HG02588 (cell line): ENCODE measurements at regions not wholly inside any gene's neighbourhood (a gene's known extent, or its start where the extent isn't known, plus 50 kb on each side); places are given as distances from the start of the nearest gene placed in this dataset.
"Not testable (repeated sequence)": the region's sequence is repeated elsewhere in the genome, so short reads cannot be mapped to it uniquely, and the experiment has no call there.

ENCODE experiments used
- ATAC-seq: cut with Tn5 transposase; IDR thresholded peaks from one replicate; pipeline ENCODE4 v1.9.1; 2021; ENCODE audit warnings: mild to moderate bottlenecking, moderate library complexity; ENCODE audit not compliant: unreplicated experiment

DNA sequence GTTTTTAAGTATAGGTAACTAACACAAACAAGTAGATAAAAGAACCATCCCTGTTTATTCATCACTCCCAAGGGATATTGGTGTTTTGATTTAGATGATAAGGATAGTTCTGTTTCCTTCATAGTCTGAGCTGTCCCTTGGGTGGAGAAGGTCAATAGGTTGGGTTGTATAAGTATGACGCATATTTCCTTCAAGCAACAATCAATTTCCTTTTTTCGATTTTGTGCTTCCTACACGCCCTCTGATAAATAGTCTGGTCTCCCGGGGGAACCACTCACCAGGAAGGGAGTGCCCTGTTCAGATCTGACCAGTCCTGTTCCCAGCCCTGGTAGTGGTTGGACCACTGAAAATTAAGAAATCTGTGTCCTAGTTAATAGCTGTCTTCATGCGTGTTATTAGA, 378.8 kb upstream of the FAR2 start:
- ATAC-seq: no peak

DNA sequence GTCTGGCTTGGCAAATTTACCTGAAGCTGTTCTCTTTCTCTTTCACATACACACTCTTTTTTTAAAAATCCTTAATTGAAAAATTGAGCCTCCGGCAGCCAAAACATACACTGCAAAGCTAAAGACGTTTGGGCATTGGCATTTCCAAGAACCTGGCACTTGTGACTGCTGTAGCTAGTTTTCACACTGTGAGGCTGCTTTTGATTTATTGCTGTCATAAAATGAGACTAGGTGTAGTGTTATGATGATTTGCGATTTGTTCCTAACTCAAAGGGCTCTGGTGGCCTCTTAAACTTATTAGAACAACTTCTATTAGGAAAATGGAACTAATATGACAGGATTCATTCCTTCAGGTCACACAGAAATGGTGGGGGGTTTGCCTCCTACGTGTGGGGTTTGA, 377.1 kb upstream of the FAR2 start:
- ATAC-seq: no peak

DNA sequence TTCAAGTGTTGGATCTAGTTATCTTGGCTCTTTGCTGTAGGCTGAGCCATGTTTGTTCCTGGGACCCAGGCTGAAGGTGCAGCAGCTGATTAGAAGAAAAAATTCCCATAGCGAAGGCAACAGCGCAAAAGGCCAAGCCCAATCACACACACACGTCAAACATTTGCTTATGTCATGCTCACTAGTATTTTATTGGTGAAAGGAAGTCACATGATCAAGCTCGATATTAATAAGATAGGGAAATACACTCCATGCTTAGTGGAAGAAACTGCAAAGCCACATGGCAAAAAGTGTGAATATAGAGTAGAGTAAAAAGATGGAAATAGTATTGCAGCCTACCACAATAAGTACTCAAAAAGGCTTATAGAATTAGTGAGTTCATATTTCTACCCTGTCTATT, 373.5 kb upstream of the FAR2 start:
- ATAC-seq: no peak

DNA sequence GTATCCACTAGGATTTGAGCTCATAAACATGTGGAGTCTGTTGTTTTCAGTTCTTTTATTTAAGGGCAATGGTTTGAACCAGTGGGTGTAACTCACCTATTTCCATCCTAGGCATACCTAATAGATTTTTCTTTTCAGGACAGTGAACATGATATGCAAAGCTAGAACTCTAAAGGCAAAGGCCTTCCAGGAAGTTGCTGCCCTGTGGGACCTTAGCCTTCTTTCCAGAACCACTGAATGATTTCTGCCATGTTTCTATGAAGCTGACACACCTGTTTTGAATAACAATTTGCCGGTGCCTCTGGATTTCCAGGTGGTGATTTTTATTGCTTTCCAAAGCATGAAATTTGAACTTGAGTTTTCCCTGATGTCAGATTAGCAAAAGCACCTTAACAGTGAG, 372.9 kb upstream of the FAR2 start:
- ATAC-seq: no peak

DNA sequence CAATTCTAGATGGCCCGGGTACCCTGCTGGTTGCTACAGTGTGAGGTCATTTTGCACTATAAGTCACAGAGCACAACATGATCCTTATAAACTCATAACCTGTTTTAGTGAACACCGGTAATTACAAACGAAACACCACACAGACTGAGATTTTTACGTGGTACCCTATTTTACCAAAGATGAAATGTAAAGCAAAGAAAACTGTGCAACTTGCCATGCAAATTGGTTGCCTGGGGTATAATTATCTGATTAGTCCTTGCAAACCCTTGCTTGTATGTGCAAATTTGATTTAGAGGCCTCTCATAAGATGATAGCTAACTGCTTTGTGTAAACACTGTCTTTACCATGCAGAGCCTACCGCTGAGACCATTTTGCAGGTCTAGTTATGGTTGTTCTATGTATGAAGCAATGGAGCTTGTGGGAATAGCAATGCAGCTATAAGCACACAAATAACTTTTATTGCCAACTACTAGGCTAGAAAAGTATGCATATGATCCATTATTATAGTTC, 372.1 kb upstream of the FAR2 start:
- no peak for ATAC-seq

DNA sequence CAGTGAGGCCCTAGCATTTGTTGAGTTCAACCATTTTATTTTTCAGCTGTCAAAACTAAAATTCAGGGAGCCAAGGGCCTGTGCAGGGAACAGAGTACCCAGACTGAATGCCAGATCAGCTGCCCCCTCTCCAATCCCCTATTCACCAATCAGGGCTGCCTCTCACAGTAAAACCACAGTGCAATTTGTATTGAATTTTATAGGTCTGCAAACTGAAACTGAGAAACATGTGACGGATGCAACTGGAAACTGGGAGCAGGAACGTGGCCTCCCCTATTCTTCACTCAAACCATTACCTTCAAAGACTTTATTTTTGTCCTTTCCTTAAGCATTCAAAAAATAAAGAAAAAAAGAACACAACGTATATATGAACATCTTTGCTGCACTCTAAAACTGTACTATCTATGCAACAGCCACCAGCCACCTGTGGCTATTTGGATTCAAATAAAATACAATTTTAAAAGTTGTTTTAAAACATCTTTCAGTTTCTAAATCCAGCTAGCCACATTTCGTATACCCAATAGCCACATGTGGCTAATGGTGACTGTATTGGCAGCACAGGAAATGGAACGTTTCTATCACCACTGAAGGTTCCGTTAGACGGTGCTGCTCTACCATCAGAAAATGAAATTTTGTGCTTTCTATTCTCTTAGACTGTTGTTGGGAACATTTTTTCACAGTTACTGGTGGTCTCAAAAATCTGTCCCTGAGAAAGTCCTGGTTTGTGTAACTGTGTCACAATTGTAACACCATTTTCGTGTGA, 371.3 kb upstream of the FAR2 start:
- no peak for ATAC-seq

DNA sequence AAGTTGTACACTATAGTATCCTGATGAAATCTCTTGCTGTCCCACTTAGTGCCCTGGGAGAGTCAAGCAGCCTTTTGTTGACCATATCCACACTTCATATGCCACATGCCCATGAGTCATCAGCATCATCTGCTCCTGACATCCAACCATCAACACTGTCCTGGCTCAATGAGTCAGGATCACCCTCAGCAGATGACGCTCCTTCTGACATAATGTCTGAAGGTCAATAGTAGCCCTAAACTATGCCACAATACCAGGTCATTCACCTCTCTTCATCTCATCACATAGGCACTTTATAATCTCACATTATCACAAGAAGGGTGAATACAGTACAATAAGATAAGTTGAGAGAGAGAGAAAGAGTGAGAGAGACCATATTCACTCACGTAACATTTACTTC, 369.0 kb upstream of the FAR2 start:
- no peak for ATAC-seq

DNA sequence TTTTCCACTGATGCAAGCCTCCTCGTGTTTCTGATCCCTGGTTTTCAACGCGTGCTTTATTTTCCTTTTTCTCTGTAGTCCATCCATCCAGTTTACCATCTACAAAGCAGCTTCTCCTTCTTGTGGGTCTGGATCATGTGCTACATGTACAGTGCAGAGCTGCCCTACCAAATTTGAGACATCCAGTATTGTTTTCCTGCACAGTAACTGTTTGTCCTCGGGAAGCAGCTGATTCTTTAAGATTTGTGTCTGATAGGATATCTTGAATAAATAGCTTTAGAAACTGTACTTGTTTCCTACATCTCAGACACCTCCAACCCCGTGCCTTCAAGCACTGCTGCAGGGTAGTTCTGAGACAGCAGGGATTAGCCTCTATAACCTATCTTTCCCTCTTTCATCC, 368.1 kb upstream of the FAR2 start:
- no peak for ATAC-seq

DNA sequence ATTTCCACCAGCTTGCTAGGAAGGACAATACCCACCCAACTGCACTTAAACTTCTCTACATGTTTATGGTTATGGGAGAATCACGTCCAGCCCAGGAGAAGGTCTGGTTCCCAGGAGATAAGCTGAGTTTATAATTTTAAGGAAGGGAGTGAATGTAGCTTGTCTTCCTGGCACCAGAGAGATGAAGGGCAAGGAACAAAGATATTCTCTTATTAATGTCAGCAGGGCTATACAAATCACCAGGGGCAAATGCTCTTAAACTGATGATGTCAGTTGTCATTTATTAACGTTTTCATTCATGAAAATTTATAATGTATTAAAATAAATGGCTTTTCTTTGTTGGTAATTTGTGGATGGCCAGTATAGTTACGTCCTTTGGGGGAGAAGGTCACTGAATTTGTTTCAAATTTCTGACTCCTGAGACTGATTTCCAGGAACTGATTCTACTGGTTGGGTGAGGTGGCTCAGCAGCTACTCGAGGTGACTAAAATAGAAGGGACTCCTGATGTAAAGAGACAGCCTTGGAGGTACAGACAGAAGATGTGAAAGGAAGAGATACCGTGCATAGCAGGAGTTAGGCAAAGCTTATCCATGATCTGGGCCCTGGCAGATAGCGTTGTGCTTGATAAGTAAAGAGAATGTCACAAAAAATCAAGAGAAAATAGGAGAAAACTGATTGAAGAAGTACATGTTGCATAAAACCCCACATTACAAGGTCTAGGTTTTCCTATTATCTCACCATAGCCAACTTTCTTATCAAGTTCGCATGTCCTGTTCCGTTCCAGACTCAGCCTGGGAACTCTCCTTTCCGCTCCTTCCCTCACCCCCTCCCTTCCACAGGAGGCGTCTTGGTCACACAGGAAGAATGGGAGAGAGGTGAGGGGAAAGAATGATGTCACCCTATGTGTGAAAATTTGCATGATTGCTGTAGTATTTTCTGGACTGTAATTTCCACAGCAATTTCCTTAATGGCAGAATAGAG, 367.1 kb upstream of the FAR2 start:
- ATAC-seq: no peak

DNA sequence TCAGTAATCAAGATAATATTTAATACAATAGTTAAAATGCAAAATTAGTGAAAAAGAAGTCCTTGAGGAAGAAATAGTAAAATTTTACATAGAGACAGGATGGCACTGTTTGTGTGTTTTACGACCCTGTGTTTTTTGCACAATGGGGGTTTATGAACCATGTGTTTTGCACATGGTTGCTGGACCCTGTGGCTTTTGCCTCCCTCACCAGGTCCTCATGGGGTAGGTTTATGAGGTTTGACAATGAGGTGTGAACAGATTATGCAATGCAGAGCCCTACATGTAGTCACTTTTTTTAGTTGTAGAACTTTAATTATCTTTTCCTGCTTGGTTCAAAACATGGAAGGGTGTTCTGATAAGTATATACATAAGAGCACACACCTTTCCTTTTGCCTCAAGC, 366.3 kb upstream of the FAR2 start:
- no peak for ATAC-seq

DNA sequence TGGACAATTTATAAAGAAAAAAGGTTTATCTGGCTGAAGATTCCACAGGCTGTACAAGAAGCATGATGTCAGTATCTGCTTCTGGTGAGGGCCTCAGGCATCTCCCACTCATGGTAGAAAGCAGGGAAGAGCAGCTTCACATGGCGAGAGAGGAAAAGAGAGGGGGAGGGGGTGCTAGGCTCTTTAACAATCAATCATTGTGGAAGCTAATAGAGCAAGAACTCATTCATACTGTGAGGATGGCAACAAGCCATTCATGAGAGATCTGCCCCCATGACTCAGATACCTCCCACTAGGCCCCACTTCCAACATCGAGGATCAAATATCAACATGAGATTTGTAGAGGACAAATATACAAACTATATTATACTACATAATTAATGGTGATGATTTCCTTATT, 361.9 kb upstream of the FAR2 start:
- ATAC-seq: no peak

DNA sequence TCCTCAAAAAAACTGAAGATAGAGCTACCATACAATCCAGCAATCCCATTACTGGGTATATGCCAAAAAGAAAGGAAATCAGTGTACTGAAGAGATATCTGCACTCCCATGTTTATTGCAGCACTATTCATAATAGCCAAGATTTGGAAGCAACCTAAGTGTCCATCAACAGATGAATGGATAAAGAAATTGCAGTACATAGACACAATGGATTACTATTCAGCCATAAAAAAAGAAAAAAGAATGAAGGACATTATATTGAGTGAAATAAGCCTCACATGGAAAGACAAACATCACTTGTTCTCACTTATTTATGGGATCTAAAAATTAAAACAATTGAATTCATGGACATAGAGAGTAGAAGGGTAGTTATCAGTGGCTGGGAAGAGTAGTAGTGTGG, 360.8 kb upstream of the FAR2 start:
- ATAC-seq: not testable (repeated sequence)

DNA sequence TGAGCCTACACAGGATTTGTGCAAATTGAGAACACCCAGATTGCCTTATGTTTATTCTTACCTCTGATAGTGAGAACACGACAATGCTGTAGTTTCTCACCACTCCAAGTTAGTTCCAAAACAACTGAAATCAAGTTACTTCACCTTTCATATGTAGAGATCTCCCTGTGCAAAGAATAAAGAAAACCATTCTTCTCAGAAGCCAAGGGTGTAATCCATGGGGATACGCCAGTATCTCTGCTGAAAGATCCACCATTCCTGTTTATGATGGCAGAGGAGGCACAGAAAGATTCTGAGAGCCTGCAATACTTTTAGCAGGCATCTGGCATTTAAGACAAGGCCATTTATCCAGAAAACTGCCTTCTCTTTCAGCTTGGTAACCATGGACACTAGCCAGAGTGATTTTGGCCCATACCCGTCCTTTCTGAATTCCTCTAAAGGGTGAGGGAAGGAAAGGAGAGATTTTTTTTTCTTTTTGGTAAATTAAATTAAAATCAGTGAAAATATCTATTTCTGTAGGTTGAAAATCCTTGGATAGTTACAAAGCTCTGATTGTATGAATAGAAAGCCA, 355.4 kb upstream of the FAR2 start:
- no peak for ATAC-seq

DNA sequence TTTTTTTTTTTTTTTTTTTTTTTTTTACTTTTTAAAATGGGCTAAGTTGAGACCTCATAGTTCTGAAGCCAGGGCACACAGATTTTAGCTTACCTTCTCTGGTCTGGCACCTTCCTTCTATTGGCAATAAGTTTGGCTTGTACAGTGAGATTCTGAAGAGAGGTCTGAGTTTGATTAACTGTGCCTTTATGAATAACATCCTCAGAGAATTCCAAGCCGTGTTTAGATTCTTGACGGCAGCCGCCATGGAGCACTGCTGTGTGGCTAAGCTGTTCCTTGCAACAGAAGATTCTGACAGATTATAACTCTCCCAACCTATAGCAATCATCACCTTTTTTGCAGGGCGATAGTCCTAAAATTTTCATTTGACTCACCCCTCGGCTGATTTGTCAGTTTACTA, 354.9 kb upstream of the FAR2 start:
- ATAC-seq: no peak

DNA sequence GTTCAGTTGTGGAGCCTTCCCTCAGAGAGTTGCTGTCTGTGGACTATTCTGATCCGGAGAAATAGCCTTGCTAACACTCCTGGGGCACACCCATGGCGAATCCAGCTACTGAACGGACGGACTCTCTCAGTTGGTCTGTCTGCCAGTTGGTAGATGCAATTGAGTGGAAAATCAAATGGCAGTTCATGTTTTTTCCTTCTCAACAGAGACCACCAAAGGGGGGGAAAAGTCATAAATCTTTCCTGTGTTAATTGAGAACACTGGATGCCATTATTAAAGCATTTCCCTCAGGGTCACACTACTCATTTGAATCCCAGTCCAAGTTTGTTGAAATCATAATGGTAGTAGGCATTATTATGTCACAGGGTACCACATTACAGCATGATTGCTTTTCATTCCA, 354.3 kb upstream of the FAR2 start:
- no peak for ATAC-seq

DNA sequence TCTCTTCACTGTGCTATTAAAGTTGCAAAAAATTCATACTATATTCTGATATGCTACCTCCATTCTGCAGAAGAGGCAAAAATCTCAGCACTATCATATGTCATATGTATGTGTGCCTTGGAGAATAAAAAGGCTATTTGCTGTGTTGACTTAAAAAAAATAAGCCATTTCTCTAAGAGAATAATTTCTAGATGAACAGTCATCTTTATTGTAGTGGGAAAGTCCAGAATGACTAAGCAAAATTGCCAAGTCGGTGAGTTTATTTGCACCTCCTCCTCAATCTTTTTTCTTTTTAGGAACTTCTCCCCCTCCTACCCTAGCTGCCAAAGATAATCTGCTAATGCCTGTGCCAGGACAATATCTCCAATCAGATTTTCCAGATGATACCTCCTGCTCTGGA, 353.8 kb upstream of the FAR2 start:
- ATAC-seq: no peak

DNA sequence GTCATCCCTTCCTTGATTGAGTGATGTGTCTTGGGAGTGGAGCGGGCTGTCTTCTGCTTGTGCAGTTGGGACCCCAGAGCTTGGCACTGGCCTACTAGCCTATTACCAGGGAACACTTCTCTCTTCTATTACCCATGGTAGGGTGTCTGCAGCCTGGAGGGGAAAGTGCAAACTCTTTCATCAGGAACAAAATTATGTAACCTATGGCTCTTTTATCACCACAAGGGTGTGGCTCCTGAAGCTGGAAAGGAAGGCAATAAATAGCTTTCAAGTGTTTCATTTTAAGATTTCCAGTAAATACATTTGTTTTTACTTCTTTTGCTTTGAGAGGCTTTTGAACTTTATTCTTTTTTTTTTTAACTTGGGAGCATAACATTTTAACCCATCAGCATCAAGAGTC, 349.7 kb upstream of the FAR2 start:
- no peak for ATAC-seq

DNA sequence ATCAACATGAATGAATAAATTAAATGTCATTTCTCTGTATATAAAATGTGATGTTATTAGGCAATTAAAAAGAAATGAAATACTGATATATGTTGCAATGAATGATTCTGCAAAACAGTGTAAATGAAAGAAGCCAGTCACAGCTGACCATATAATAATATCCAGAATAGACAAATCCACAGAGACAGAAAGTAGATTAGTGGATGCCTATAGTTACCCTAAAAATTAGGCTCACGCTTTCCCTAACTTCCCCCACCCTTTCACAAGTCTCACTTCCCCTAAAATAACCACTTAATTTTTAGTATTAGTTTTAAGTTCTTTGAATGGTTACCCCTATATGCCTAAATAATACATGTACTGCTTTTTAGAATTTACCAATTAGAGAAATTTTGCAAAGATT, 348.9 kb upstream of the FAR2 start:
- ATAC-seq: no peak

DNA sequence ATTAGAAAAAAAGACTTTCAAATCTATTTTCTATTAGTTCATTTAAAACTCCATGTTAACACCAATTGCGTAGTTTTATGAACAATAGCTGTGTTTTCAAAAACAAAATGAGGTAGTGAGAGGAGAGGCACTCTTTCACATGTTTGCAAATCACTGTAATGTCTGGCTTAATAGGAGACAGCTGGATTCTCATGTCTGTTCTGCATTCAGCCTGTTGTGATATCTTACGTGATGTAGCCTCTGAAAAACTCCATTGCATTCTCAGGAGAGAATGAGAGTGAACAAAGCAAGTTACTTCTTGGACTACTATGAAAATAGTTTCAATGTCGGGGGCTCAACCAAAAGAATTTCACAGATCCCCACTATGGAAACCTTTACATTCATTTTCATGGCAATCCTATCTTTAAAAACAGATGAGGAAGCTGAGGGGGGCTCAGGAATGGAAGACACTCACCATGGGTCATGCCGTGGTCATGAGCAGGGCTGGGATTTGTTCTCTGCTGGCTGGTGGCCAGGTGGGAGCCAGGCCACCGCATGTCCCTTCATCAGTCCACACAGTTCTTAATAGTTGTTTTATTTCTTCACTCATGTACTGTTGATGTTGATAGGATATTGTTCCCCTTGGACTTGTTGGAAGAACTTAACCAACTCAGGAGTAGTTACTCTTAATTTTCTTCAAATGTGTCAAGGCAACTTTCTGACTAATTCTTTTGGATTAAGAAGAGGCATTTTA, 346.2 kb upstream of the FAR2 start:
- ATAC-seq: no peak

DNA sequence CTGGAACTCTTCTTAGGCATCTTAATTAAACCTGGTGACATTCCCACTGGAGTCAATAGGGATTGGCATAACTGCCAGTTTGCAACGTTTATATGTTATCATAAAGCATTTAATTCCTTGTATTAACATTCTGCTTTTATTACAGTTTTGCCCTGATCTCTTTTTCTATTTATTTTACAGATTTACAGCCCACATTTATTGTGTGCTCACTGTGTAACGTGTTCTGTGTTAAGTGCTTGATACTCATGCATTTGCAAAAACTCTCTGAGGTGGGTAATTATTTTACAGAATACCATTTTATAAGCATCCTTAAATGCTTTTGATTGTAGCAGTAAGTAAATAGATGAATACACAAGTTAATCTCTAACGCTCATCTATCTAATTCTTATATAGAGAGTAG, 341.5 kb upstream of the FAR2 start:
- ATAC-seq: no peak

DNA sequence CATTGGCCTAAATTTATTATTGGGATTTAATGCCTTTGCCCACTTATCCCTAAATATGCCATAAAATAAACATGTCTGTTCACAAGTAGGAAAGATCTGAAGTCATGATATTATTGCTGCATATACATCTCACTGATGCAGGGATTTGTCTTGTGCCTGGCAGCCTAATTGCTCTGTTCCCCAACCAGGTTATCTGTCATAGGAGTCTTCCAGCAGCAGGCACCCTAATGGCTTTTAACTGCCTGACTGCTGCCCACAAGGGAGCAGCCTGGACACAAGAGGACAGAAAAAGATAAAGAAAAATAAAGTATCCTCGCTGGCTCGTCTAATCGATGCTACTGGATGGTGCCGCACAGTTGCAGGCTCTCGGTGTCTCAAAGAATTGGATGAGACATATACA, 337.6 kb upstream of the FAR2 start:
- ATAC-seq: no peak
